IMR-90 (cell line): ENCODE measurements at regions not wholly inside any gene's neighbourhood (a gene's known extent, or its start where the extent isn't known, plus 50 kb on each side); places are given as distances from the start of the nearest gene placed in this dataset.

Experiments used
- FOS ChIP-seq: fragments of 150-350 bp; IDR thresholded peaks from 2 replicates; pipeline ENCODE4 v1.6.1; 2016; ENCODE audit warnings: low read depth, low read length
- NFE2L2 ChIP-seq: fragments of 150-350 bp; IDR thresholded peaks from 2 replicates; pipeline ENCODE4 v1.6.1; 2016; ENCODE audit warnings: low read depth, mild to moderate bottlenecking, low read length
- POLR2A ChIP-seq: IDR thresholded peaks from 2 replicates; pipeline ENCODE4 v1.6.1; 2012; ENCODE audit warnings: mild to moderate bottlenecking, low read depth, low read length
- TF ChIP-seq, protein P1 (sequence below): conservative IDR thresholded peaks from 2 replicates; pipeline ENCODE4 v1.5.1; 2012; ENCODE audit warnings: mild to moderate bottlenecking, low read depth, low read length, improper control_type of control experiment

DNA sequence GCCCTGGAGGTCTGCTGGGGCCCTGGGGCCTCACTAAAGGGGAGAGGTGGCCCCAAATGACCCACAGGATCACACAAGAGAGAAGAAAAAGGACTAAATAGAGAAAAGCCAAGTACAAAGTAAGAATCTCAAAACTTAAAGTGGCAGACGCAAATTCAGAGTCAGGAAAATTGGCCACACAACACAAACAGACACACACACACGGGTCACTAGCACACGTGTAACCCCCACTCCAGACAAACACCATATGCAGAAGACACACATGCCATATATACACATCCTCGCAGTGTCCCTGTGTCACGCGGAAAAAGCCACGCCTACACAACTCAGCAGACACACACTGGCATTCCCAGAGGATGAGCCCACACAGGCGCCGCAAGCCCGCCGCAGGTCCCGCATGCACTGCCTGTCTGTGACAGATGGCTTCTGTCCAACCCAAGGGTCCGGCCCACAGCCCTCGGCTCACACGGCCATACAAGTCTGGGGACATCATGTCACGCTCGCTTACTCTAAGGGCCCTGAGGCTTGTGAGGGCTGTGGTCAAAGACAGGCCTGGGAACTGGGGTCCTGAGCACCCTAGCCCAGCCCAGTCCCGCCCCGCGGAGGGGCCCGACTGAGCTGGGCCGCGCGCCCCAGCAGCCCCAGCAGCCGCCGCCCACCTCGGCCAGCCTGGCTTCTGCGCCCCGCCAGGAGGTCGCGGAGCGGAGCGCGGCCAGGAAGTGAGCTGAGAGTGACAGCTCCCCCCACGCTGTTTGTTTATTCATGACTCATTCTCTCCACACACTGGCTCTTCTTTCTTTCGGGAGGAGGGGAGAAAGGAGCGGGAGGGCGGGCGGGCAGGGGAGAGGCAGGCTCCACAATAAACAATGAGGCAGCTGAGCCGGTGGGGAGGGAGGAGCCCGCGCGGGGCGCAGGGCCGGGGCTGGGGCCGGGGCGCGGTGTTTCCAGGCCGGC is 95.5 kb upstream of the ZMIZ1 start:
- TF ChIP-seq, protein P1, sequence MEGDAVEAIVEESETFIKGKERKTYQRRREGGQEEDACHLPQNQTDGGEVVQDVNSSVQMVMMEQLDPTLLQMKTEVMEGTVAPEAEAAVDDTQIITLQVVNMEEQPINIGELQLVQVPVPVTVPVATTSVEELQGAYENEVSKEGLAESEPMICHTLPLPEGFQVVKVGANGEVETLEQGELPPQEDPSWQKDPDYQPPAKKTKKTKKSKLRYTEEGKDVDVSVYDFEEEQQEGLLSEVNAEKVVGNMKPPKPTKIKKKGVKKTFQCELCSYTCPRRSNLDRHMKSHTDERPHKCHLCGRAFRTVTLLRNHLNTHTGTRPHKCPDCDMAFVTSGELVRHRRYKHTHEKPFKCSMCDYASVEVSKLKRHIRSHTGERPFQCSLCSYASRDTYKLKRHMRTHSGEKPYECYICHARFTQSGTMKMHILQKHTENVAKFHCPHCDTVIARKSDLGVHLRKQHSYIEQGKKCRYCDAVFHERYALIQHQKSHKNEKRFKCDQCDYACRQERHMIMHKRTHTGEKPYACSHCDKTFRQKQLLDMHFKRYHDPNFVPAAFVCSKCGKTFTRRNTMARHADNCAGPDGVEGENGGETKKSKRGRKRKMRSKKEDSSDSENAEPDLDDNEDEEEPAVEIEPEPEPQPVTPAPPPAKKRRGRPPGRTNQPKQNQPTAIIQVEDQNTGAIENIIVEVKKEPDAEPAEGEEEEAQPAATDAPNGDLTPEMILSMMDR = no peak
- TF ChIP-seq NFE2L2 (peak; percentile 46; the same call in 1 of the 2 replicates), FOS (peak; percentile 92), POLR2A (peak; percentile 69)
